ENCODE measurements at regions not wholly inside any gene's neighbourhood (a gene's known extent, or its start where the extent isn't known, plus 50 kb on each side); places are given as distances from the start of the nearest gene placed in this dataset.

DNA sequence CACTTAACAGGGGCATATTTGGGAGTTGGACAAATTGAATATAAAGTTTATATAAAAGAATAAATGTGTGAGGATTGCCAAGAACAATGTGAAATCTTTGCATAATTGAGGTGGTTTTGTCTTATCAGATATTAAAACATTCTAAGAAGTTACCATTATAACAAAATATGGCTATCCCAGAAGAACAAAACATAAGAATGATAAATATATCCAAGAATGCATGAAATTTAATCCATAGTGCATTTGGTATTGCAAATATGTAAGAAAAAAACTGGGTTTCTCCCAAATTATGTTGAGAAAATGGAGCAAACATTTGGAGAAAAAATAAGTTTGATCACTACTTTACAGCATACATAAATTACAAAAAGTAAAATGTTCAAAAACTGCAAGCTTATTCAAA is 562.4 kb downstream of the RNF144A start:
- no peak for DNase-seq (ENCODE audit: extremely low spot score, unreplicated experiment)
- H3K27me3 Mint-ChIP-seq (ENCODE audit: unreplicated experiment) = no peaks in the 10 kb centered on the region
- H3K9me3 Mint-ChIP-seq (ENCODE audit: unreplicated experiment) = peaks cover 4% of the 10 kb centered on the region
- no peak overlapping the region for H3K27ac Mint-ChIP-seq (ENCODE audit: unreplicated experiment)
- no peak overlapping the region for H3K4me3 Mint-ChIP-seq (ENCODE audit: unreplicated experiment)
- no peaks in the 10 kb centered on the region for H3K36me3 Mint-ChIP-seq (ENCODE audit: unreplicated experiment)
- no peaks in the 10 kb centered on the region for H3K4me1 Mint-ChIP-seq (ENCODE audit: unreplicated experiment)
- TF ChIP-seq, protein P1, sequence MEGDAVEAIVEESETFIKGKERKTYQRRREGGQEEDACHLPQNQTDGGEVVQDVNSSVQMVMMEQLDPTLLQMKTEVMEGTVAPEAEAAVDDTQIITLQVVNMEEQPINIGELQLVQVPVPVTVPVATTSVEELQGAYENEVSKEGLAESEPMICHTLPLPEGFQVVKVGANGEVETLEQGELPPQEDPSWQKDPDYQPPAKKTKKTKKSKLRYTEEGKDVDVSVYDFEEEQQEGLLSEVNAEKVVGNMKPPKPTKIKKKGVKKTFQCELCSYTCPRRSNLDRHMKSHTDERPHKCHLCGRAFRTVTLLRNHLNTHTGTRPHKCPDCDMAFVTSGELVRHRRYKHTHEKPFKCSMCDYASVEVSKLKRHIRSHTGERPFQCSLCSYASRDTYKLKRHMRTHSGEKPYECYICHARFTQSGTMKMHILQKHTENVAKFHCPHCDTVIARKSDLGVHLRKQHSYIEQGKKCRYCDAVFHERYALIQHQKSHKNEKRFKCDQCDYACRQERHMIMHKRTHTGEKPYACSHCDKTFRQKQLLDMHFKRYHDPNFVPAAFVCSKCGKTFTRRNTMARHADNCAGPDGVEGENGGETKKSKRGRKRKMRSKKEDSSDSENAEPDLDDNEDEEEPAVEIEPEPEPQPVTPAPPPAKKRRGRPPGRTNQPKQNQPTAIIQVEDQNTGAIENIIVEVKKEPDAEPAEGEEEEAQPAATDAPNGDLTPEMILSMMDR (IDR thresholded peaks at IDR 0.05) = no peak

- H3K4me1 Mint-ChIP-seq (ENCODE audit: unreplicated experiment) = no peaks in the 10 kb centered on the region
- TF ChIP-seq, protein P1 (IDR thresholded peaks at IDR 0.05) = no peak
- H3K4me3 Mint-ChIP-seq (ENCODE audit: unreplicated experiment) = no peak overlapping the region
- H3K9me3 Mint-ChIP-seq (ENCODE audit: unreplicated experiment) = peaks cover 4% of the 10 kb centered on the region
- no peaks in the 10 kb centered on the region for H3K27me3 Mint-ChIP-seq (ENCODE audit: unreplicated experiment)
- no peak for DNase-seq (ENCODE audit: extremely low spot score, unreplicated experiment)
- no peak overlapping the region for H3K27ac Mint-ChIP-seq (ENCODE audit: unreplicated experiment)
- no peaks in the 10 kb centered on the region for H3K36me3 Mint-ChIP-seq (ENCODE audit: unreplicated experiment)
These were observed 563.2 kb downstream of the RNF144A start for GRCh38 chr2:7480431-7480830.

- Mint-ChIP-seq H3K27me3 (ENCODE audit: unreplicated experiment) (no peaks in the 10 kb centered on the region), H3K4me1 (ENCODE audit: unreplicated experiment) (no peaks in the 10 kb centered on the region), H3K27ac (ENCODE audit: unreplicated experiment) (no peak overlapping the region), H3K9me3 (ENCODE audit: unreplicated experiment) (peaks cover 22% of the 10 kb centered on the region), H3K36me3 (ENCODE audit: unreplicated experiment) (no peaks in the 10 kb centered on the region), H3K4me3 (ENCODE audit: unreplicated experiment) (no peak overlapping the region)
- DNase-seq (ENCODE audit: extremely low spot score, unreplicated experiment) = no peak
- TF ChIP-seq, protein P1 (IDR thresholded peaks at IDR 0.05) = no peak
These were observed 573.5 kb downstream of the RNF144A start for GRCh38 chr2:7490672-7491071.

- DNase-seq (ENCODE audit: extremely low spot score, unreplicated experiment) = no peak
- H3K4me1 Mint-ChIP-seq (ENCODE audit: unreplicated experiment) = no peaks in the 10 kb centered on the region
- no peaks in the 10 kb centered on the region for H3K36me3 Mint-ChIP-seq (ENCODE audit: unreplicated experiment)
- TF ChIP-seq, protein P1 (IDR thresholded peaks at IDR 0.05) = no peak
- H3K27ac Mint-ChIP-seq (ENCODE audit: unreplicated experiment) = no peak overlapping the region
- H3K27me3 Mint-ChIP-seq (ENCODE audit: unreplicated experiment) = no peaks in the 10 kb centered on the region
- no peak overlapping the region for H3K4me3 Mint-ChIP-seq (ENCODE audit: unreplicated experiment)
- H3K9me3 Mint-ChIP-seq (ENCODE audit: unreplicated experiment) = peaks cover 22% of the 10 kb centered on the region
These were observed 575.5 kb downstream of the RNF144A start for GRCh38 chr2:7492719-7493118.

GRCh38 chr2:7497178-7497577 is 580.0 kb downstream of the RNF144A start:
- no peaks in the 10 kb centered on the region for H3K27me3 Mint-ChIP-seq (ENCODE audit: unreplicated experiment)
- H3K36me3 Mint-ChIP-seq (ENCODE audit: unreplicated experiment) = no peaks in the 10 kb centered on the region
- peaks cover 12% of the 10 kb centered on the region for H3K9me3 Mint-ChIP-seq (ENCODE audit: unreplicated experiment)
- no peak overlapping the region for H3K4me3 Mint-ChIP-seq (ENCODE audit: unreplicated experiment)
- no peaks in the 10 kb centered on the region for H3K4me1 Mint-ChIP-seq (ENCODE audit: unreplicated experiment)
- no peak overlapping the region for H3K27ac Mint-ChIP-seq (ENCODE audit: unreplicated experiment)
- no peak for DNase-seq (ENCODE audit: extremely low spot score, unreplicated experiment)
- TF ChIP-seq, protein P1 (IDR thresholded peaks at IDR 0.05) = no peak
